Activated B cell treated with CpG ODN at 0.5 μM for 24 hours (primary cell): ENCODE measurements at regions not wholly inside any gene's neighbourhood (a gene's known extent, or its start where the extent isn't known, plus 50 kb on each side); places are given as distances from the start of the nearest gene placed in this dataset.

Experiments
- ATAC-seq: fragments of 200-7000 bp; cut with Tn5 transposase; one replicate; pipeline ENCODE4 v1.10.0; 2021; ENCODE audit warnings: low read depth, mild to moderate bottlenecking, moderate library complexity
- CTCF ChIA-PET: fragments of 350-600 bp; sonication (Branson Sonifier 250); formaldehyde crosslinking; loops from one replicate; lab custom pipeline; 2021; ENCODE audit warnings: antibody characterized with exemption; lab: Charles Lee
- POLR2A ChIA-PET: fragments of 350-600 bp; sonication (Branson Sonifier 250); formaldehyde crosslinking; loops from one replicate; lab custom pipeline; 2021; ENCODE audit warnings: antibody characterized with exemption; lab: Charles Lee
- DNase-seq: peaks from one replicate; pipeline ENCODE4 v3.0.0; 2022
- H3K27ac Mint-ChIP-seq: one replicate; pipeline ENCODE4 v1.8.0; 2020; ENCODE audit warnings: mixed read lengths
- H3K27me3 Mint-ChIP-seq: one replicate; pipeline ENCODE4 v1.8.0; 2021; ENCODE audit warnings: mixed read lengths
- H3K36me3 Mint-ChIP-seq: one replicate; pipeline ENCODE4 v1.8.0; 2021; ENCODE audit warnings: low read depth, mixed read lengths
- H3K4me1 Mint-ChIP-seq: one replicate; pipeline ENCODE4 v1.8.0; 2021; ENCODE audit warnings: mixed read lengths
- H3K4me3 Mint-ChIP-seq: one replicate; pipeline ENCODE4 v1.8.0; 2020; ENCODE audit warnings: mild to moderate bottlenecking, mixed read lengths
- H3K9me3 Mint-ChIP-seq: one replicate; pipeline ENCODE4 v1.8.0; 2020; ENCODE audit warnings: mixed read lengths
- intact Hi-C: fragments of 100-400 bp; cut with micrococcal nuclease; formaldehyde crosslinking; loops from one replicate; pipeline ENCODE4 v1.15.1; 2024
- TF ChIP-seq, protein P1 (sequence below): fragments of 200-600 bp; IDR thresholded peaks from one replicate; pipeline ENCODE4 v1.8.0; 2022; ENCODE audit warnings: antibody characterized with exemption, mild to moderate bottlenecking

DNA sequence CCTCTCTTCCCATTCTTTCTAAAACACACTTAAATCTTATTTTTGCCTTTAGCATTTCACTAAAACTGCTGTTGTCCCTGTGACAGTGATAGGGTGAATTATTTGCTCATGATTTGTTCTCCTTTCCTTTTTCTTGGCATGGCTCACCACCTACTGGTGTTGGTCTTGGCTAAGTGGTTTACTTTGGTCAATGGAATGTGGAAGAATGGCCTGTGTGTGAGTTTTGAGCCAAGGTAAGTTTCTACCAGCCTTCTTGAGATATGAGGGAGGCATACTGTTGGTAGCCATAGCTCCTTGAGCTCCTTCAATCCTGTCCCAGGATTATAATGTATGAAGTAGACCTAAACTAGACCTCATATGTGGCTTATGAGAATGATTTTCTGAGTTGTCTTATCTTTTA, 506.3 kb upstream of the RAG2 start:
- Mint-ChIP-seq H3K27ac (no peak overlapping the region), H3K4me1 (no peaks in the 10 kb centered on the region), H3K4me3 (no peak overlapping the region), H3K9me3 (no peaks in the 10 kb centered on the region), H3K27me3 (no peaks in the 10 kb centered on the region), H3K36me3 (no peaks in the 10 kb centered on the region)
- DNase-seq, result no peak
- no peak for ATAC-seq
- POLR2A ChIA-PET, result no interaction called here
- TF ChIP-seq, protein P1, sequence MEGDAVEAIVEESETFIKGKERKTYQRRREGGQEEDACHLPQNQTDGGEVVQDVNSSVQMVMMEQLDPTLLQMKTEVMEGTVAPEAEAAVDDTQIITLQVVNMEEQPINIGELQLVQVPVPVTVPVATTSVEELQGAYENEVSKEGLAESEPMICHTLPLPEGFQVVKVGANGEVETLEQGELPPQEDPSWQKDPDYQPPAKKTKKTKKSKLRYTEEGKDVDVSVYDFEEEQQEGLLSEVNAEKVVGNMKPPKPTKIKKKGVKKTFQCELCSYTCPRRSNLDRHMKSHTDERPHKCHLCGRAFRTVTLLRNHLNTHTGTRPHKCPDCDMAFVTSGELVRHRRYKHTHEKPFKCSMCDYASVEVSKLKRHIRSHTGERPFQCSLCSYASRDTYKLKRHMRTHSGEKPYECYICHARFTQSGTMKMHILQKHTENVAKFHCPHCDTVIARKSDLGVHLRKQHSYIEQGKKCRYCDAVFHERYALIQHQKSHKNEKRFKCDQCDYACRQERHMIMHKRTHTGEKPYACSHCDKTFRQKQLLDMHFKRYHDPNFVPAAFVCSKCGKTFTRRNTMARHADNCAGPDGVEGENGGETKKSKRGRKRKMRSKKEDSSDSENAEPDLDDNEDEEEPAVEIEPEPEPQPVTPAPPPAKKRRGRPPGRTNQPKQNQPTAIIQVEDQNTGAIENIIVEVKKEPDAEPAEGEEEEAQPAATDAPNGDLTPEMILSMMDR, result no peak
- CTCF ChIA-PET, result no interaction called here
- intact Hi-C loops, result no loop called here

DNA sequence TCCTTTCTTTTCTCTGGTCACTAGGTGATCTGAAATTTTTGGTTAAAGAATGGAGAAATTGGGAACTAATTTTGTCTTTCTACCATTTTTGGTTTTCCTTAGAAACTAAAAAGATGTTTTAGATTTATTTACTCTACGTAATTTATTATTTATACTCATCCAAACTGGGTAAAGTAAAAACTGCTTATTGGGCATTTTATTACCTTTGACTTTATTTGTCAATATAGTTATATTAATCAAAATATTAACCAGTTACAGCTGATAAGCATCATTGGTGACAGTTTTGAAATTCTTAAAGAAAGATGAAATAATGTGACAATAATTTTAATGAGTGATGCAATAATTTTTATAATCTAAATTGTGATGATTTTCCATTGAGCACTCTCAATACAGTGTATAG, 502.0 kb upstream of the RAG2 start:
- H3K4me1 Mint-ChIP-seq, result no peaks in the 10 kb centered on the region
- no peak overlapping the region for H3K4me3 Mint-ChIP-seq
- POLR2A ChIA-PET, result no interaction called here
- intact Hi-C loops, result no loop called here
- no peaks in the 10 kb centered on the region for H3K36me3 Mint-ChIP-seq
- no peak for DNase-seq
- no peak for ATAC-seq
- TF ChIP-seq, protein P1, result no peak
- no peak overlapping the region for H3K27ac Mint-ChIP-seq
- CTCF ChIA-PET, result no interaction called here
- H3K27me3 Mint-ChIP-seq, result no peaks in the 10 kb centered on the region
- no peaks in the 10 kb centered on the region for H3K9me3 Mint-ChIP-seq

DNA sequence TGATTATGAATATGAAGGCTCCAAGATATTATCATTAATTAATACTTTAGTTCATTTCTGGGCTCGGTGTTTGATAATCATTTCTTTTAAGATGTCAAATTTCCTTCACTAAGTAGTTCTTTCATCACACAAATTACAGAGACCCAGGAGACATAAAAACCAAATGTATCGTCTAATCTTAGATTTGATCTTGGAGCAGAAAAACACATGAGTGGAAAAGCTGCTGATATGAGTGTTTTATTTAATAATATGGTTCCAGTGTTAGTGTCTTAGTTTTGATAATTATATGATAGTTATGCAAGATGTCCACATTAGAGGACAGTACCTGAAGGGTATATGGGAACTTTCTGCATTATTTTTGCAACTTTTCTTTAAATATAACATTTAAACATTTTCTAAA, 494.5 kb upstream of the RAG2 start:
- Mint-ChIP-seq H3K27ac (no peak overlapping the region), H3K4me1 (no peaks in the 10 kb centered on the region), H3K27me3 (no peaks in the 10 kb centered on the region), H3K4me3 (no peak overlapping the region), H3K9me3 (no peaks in the 10 kb centered on the region), H3K36me3 (no peaks in the 10 kb centered on the region)
- ChIA-PET CTCF (no interaction called here), POLR2A (no interaction called here)
- TF ChIP-seq, protein P1, result no peak
- intact Hi-C loops, result no loop called here
- ATAC-seq (no peak), DNase-seq (no peak)

DNA sequence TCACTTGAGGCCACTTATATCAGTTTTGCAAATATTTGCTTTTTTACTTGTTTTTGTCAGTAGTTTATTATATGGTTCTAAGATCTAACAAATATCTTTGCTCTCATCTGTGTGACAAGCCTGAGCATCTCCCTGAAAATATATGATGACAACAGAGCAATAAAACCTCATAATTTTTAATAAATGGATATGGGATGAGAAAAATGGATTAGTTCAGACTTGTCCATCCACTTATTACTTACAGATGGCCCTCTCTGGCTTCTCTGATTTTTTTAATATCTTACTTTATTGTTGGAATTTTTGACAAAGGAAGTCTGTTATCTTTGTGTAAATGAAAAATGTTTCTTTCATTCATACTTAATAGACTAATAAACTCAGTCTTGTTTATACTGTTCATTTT, 491.4 kb upstream of the RAG2 start:
- TF ChIP-seq, protein P1, result no peak
- H3K36me3 Mint-ChIP-seq, result no peaks in the 10 kb centered on the region
- no peaks in the 10 kb centered on the region for H3K4me1 Mint-ChIP-seq
- ATAC-seq, result no peak
- H3K9me3 Mint-ChIP-seq, result no peaks in the 10 kb centered on the region
- ChIA-PET CTCF (no interaction called here), POLR2A (no interaction called here)
- no peak for DNase-seq
- intact Hi-C loops, result no loop called here
- no peaks in the 10 kb centered on the region for H3K27me3 Mint-ChIP-seq
- no peak overlapping the region for H3K27ac Mint-ChIP-seq
- no peak overlapping the region for H3K4me3 Mint-ChIP-seq

DNA sequence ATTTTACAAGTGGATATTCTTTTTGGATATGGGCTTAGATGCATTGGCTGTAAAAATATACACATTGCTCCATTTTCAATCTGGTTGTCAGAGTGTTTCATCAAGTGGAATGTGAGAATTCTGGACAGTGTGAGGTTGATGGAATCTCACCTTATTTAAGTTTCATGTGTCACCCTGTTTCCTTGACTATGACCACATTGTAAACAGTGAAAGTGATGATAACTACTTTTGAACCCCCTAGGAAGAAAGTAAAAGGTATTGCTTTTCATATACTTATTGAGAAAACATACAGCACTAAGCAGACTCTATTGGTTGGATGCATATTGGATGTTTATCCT, 490.5 kb upstream of the RAG2 start:
- H3K27me3 Mint-ChIP-seq, result no peaks in the 10 kb centered on the region
- intact Hi-C loops, result no loop called here
- no peaks in the 10 kb centered on the region for H3K36me3 Mint-ChIP-seq
- DNase-seq, result no peak
- no peaks in the 10 kb centered on the region for H3K9me3 Mint-ChIP-seq
- H3K4me3 Mint-ChIP-seq, result no peak overlapping the region
- TF ChIP-seq, protein P1, result no peak
- H3K4me1 Mint-ChIP-seq, result no peaks in the 10 kb centered on the region
- CTCF ChIA-PET, result no interaction called here
- ATAC-seq, result no peak
- POLR2A ChIA-PET, result no interaction called here
- H3K27ac Mint-ChIP-seq, result no peak overlapping the region
